ENCODE measurements at regions not wholly inside any gene's neighbourhood (a gene's known extent, or its start where the extent isn't known, plus 50 kb on each side); places are given as distances from the start of the nearest gene placed in this dataset.

DNA sequence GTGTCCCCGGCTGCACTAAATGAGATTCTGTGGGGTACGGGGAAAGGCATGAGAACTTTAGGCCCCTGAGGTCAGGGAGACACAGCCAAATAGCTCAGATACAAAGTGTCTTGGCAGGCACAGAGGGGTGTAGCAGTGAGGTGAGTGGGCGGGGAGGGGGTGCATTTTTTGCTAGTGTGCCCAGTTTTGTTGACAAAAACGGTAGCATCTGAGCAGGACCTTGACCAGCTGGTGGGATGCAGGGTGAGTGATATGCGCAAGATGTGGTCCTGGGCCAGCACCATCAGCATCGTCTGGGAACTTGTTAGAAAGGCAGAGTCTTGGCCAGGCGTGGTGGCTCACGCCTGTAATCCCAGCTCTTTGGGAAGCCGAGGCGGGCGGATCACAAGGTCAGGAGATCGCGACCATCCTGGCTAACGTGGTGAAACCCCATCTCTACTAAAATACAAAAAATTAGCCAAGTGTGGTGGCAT is 127.3 kb upstream of the LGALSL start:
- ATAC-seq (ENCODE audit: insufficient read depth, low FRiP score) (no peak), DNase-seq (no peak)
- H3K4me3 ChIP-seq, result no peak overlapping the region
- no peak overlapping the region for H3K27ac ChIP-seq (ENCODE audit: low read depth in 1 of 2, low read length in 1 of 2)
- no peaks in the 10 kb centered on the region for H3K27me3 ChIP-seq (ENCODE audit: control insufficient read depth in 3 of 3, insufficient read depth in 3 of 3, low read length in 2 of 3)
- H3K36me3 ChIP-seq (ENCODE audit: control insufficient read depth in 4 of 4, insufficient read depth in 4 of 4, low read length in 4 of 4), result no peaks in the 10 kb centered on the region
- 85 to 92% methylated on average over 14 of the region's 14 CpGs for WGBS, 2 donors
- H3K4me1 ChIP-seq (ENCODE audit: control insufficient read depth in 5 of 5, insufficient read depth in 5 of 5, low read length in 5 of 5), result peaks cover 2 to 24% (median 12%) of the 10 kb centered on the region in 5 donors
- TF ChIP-seq, protein P1, sequence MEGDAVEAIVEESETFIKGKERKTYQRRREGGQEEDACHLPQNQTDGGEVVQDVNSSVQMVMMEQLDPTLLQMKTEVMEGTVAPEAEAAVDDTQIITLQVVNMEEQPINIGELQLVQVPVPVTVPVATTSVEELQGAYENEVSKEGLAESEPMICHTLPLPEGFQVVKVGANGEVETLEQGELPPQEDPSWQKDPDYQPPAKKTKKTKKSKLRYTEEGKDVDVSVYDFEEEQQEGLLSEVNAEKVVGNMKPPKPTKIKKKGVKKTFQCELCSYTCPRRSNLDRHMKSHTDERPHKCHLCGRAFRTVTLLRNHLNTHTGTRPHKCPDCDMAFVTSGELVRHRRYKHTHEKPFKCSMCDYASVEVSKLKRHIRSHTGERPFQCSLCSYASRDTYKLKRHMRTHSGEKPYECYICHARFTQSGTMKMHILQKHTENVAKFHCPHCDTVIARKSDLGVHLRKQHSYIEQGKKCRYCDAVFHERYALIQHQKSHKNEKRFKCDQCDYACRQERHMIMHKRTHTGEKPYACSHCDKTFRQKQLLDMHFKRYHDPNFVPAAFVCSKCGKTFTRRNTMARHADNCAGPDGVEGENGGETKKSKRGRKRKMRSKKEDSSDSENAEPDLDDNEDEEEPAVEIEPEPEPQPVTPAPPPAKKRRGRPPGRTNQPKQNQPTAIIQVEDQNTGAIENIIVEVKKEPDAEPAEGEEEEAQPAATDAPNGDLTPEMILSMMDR (IDR thresholded peaks at IDR 0.05; ENCODE audit: control extremely low read depth, extremely low read depth), result no peak
- no peak overlapping the region for H3K9ac ChIP-seq (ENCODE audit: insufficient read depth in 1 of 2, low read length in 2 of 2)
- H3K9me3 ChIP-seq (ENCODE audit: control insufficient read depth in 4 of 4, insufficient read depth in 3 of 4, low read length in 3 of 4), result no peaks in the 10 kb centered on the region

DNA sequence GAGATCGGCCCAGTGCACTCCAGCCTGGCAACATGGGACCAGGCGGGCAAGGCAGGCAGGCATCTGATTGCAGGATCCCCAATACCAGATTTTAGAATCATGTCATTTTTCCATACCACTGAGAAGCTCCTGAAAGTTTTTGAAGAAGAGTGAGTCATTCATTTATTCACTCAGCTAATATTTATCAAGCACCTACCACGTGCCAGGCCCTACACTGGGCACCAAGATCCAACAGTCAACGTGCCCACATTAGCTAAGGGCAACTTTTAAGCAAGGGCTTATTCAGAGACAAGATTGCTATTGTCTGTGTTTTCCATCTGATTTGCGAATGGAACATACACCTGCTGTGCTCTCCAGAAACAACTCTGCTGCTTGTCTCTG is 126.8 kb upstream of the LGALSL start:
- H3K9ac ChIP-seq (ENCODE audit: insufficient read depth in 1 of 2, low read length in 2 of 2), result no peak overlapping the region
- DNase-seq (no peak), ATAC-seq (ENCODE audit: insufficient read depth, low FRiP score) (no peak)
- H3K4me1 ChIP-seq (ENCODE audit: control insufficient read depth in 5 of 5, insufficient read depth in 5 of 5, low read length in 5 of 5), result peaks cover 2 to 24% (median 12%) of the 10 kb centered on the region in 5 donors
- no peaks in the 10 kb centered on the region for H3K27me3 ChIP-seq (ENCODE audit: control insufficient read depth in 3 of 3, insufficient read depth in 3 of 3, low read length in 2 of 3)
- no peak overlapping the region for H3K4me3 ChIP-seq
- TF ChIP-seq, protein P1 (IDR thresholded peaks at IDR 0.05; ENCODE audit: control extremely low read depth, extremely low read depth), result no peak
- H3K27ac ChIP-seq (ENCODE audit: low read depth in 1 of 2, low read length in 1 of 2), result no peak overlapping the region
- WGBS, 2 donors, result 82 to 89% methylated on average over 5 of the region's 5 CpGs
- no peaks in the 10 kb centered on the region for H3K36me3 ChIP-seq (ENCODE audit: control insufficient read depth in 4 of 4, insufficient read depth in 4 of 4, low read length in 4 of 4)
- H3K9me3 ChIP-seq (ENCODE audit: control insufficient read depth in 4 of 4, insufficient read depth in 3 of 4, low read length in 3 of 4), result no peaks in the 10 kb centered on the region

DNA sequence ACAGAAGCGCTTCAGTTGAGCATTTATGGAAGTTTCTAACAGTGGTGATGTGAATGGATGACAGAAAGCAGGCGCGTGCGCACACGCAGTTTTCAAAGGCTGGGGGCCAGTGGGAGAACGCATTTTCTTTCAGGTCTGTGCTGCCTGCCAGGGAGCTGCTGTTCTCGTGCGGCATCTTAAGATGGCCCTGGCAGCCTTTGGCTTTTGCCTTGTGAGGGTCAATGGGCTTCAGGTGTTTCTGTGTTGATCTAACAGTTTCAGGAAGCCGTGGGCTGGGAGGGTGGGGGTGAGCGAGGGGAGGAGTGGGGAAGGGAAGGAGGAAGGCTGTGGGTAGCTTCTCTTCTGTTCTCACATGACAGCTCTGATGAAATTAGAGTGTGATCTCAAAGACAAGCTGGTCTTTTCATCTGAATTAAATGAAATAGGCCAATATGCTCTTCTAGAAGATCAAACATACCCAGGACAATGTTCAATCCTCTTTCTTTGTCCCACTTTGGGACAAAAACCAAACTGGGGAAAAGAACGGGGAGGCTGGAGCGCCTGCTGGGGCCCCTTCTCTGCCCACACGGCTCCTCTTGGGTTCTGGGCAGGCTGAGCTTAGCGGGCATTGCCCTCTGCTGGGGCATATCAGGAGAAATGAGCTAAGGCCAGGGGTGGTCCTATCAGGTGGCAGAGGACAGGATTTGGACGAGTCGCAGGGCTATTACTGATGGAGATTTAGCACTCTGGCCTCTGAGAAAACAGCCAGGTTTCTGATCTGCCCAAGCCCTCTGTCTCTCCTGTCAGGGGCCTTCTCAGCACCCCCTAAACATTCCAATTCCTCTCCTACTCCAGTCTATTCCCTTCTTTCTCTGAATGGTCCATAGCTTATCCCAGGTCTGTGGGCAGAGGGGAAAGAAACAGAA is 126.2 kb upstream of the LGALSL start:
- DNase-seq (peak; percentile 55 to 66 (median 63)), ATAC-seq (ENCODE audit: insufficient read depth, low FRiP score) (peak; percentile 48)
- Histone ChIP-seq H3K36me3 (ENCODE audit: control insufficient read depth in 4 of 4, insufficient read depth in 4 of 4, low read length in 4 of 4) (no peaks in the 10 kb centered on the region), H3K9ac (ENCODE audit: insufficient read depth in 1 of 2, low read length in 2 of 2) (no peak overlapping the region), H3K4me3 (no peak overlapping the region), H3K27ac (ENCODE audit: low read depth in 1 of 2, low read length in 1 of 2) (peak overlapping the region in 1 of 2 donors; percentile 3), H3K27me3 (ENCODE audit: control insufficient read depth in 3 of 3, insufficient read depth in 3 of 3, low read length in 2 of 3) (no peaks in the 10 kb centered on the region), H3K9me3 (ENCODE audit: control insufficient read depth in 4 of 4, insufficient read depth in 3 of 4, low read length in 3 of 4) (no peaks in the 10 kb centered on the region), H3K4me1 (ENCODE audit: control insufficient read depth in 5 of 5, insufficient read depth in 5 of 5, low read length in 5 of 5) (peaks cover 2 to 24% (median 12%) of the 10 kb centered on the region in 5 donors)
- TF ChIP-seq, protein P1 (IDR thresholded peaks at IDR 0.05; ENCODE audit: control extremely low read depth, extremely low read depth), result peak; percentile 31
- 43 to 55% methylated on average over 16 of the region's 16 CpGs for WGBS, 2 donors
